ENCODE measurements at regions not wholly inside any gene's neighbourhood (a gene's known extent, or its start where the extent isn't known, plus 50 kb on each side); places are given as distances from the start of the nearest gene placed in this dataset.

- TF ChIP-seq FOXA1 (IDR thresholded peaks at IDR 0.05): no peak
- no peak for TF ChIP-seq ZBTB33 (IDR thresholded peaks at IDR 0.05)
- TF ChIP-seq TAF1 (conservative IDR thresholded peaks at IDR 0.05): no peak
- TF ChIP-seq SP1 (IDR thresholded peaks at IDR 0.05): no peak
- no peak for TF ChIP-seq RXRA (IDR thresholded peaks at IDR 0.05)
- TF ChIP-seq HNF4G (IDR thresholded peaks at IDR 0.05): no peak
Measured at GRCh38 chr6:121521164-121521555, 85.7 kb downstream of the GJA1 start (continued).

GRCh38 chr6:121522265-121522664, 86.8 kb downstream of the GJA1 start:
- Histone ChIP-seq H3K36me3 (ENCODE audit: control insufficient read depth in 4 of 4, insufficient read depth in 3 of 4, low read depth in 1 of 4, low read length in 3 of 4) (no peaks in the 10 kb centered on the region), H3K27me3 (ENCODE audit: control insufficient read depth in 4 of 4, insufficient read depth in 4 of 4, low read length in 3 of 4) (no peaks in the 10 kb centered on the region), H3K9me3 (ENCODE audit: control insufficient read depth in 4 of 4, low read length in 3 of 4) (no peaks in the 10 kb centered on the region), H3K4me1 (ENCODE audit: control insufficient read depth in 4 of 4, insufficient read depth in 4 of 4, low read length in 3 of 4) (no peaks in the 10 kb centered on the region), H3K4me3 (ENCODE audit: low read depth in 1 of 3, low read length in 3 of 3) (no peak overlapping the region), H3K9ac (ENCODE audit: low read depth in 1 of 2, low read length in 2 of 2) (no peak overlapping the region), H3K27ac (ENCODE audit: low read depth in 1 of 2, low read length in 2 of 2) (no peak overlapping the region)
- 27% methylated on average over 2 of the region's 2 CpGs for WGBS
- no peak for DNase-seq (ENCODE audit: low spot score)
- no peak for TF ChIP-seq FOXA2 (IDR thresholded peaks at IDR 0.05)
- no peak for TF ChIP-seq MAX (IDR thresholded peaks at IDR 0.05)
- TF ChIP-seq EGR1 (IDR thresholded peaks at IDR 0.05; ENCODE audit: low read depth in 2 of 2): no peak
- TF ChIP-seq FOXA1 (IDR thresholded peaks at IDR 0.05): no peak
- TF ChIP-seq RXRA (IDR thresholded peaks at IDR 0.05): no peak
- no peak for TF ChIP-seq HNF4G (IDR thresholded peaks at IDR 0.05)
- no peak for TF ChIP-seq JUND (IDR thresholded peaks at IDR 0.05)
- TF ChIP-seq SP1 (IDR thresholded peaks at IDR 0.05): no peak
- TF ChIP-seq CTCF (IDR thresholded peaks at IDR 0.05; ENCODE audit: low read depth, low read length, missing input control): no peak
- no peak for TF ChIP-seq TAF1 (conservative IDR thresholded peaks at IDR 0.05)
- no peak for TF ChIP-seq GABPA (IDR thresholded peaks at IDR 0.05 in 1 of 2, conservative IDR thresholded peaks at IDR 0.05 in 1 of 2)
- TF ChIP-seq NR2F2 (IDR thresholded peaks at IDR 0.05): no peak
- TF ChIP-seq ZBTB33 (IDR thresholded peaks at IDR 0.05): no peak
- no peak for TF ChIP-seq YY1 (IDR thresholded peaks at IDR 0.05)
- no peak for TF ChIP-seq RAD21 (IDR thresholded peaks at IDR 0.05)
- TF ChIP-seq HNF4A (conservative IDR thresholded peaks at IDR 0.05): no peak
- no peak for TF ChIP-seq REST (IDR thresholded peaks at IDR 0.05)
- TF ChIP-seq ATF3 (IDR thresholded peaks at IDR 0.05): no peak

Measured in liver (tissue), 8 donors.